ENCODE measurements at regions not wholly inside any gene's neighbourhood (a gene's known extent, or its start where the extent isn't known, plus 50 kb on each side); places are given as distances from the start of the nearest gene placed in this dataset.

DNA sequence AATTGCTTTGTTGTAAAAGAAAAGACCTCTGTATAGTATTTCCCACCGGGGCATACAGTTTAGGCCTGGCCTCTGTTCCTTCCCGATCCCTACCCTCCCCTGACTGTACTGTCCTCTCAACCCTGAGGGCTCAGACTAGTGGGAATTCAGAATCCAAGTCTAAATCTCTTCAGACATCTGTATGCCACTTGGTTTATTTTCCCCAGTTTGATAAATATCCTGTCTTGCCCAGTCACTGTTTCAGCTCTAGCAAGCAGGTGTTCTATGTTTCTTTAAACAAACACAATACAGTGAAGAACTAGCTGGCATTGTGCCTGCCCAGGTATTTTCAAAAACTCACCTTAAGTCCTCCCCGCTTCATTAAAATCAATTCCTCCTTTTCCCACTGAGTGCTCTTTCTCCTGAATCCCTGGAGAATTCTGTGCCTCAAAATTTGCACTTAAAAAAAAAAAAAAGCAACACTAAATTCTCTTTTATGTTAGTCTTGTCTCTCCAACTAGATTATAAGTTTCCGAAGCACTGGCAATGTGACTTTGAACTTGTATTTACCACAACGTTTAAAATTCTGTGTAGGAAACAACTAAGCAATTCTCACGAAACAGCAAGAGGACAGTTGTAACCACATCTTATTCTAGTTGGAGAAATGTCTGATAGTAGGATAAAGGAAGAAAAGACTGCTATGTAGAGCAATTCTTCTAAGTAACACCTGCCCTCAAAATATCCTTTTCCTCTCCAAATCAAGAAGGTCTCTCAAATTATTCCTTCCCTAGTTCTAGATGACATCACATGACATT, 112.0 kb upstream of the CARMIL1 start:
- DNase-seq = no peak

DNA sequence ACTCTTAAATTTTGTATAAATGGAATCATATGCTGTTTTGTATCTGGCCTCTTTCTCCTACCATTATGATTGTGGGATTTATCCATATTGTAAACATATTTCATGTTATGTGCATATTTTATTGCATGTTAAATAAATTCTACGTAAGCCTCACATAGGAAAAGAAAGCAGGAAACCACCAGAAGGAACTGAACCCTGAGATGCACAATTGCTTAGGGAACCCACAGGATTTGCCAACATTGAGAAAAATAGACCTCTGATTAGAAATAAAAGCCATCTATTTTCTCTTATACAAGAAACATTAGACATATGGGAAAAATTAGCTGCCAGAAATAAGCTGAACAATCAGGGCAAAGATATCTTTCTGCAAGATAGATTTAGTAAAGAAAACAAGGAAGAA, 111.2 kb upstream of the CARMIL1 start:
- DNase-seq = no peak

DNA sequence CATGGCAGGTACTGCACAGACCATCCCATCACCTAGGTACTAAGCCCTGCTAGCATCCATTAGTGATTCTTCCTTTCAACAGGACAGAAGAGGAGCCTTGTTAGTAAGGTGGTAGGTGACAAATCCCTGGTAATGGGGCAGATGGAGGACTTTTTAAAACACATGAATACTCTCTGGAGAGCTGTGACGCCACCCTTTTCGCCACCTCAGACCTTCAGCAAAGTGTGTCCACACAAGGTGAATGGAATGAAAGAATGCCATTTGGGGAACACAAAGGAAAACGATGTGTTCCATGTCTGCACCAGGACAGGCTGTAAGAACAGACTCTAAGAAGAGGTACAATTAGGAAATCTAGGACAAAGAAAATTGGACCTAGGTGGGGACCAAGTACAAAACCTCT, 110.5 kb upstream of the CARMIL1 start:
- DNase-seq = no peak

DNA sequence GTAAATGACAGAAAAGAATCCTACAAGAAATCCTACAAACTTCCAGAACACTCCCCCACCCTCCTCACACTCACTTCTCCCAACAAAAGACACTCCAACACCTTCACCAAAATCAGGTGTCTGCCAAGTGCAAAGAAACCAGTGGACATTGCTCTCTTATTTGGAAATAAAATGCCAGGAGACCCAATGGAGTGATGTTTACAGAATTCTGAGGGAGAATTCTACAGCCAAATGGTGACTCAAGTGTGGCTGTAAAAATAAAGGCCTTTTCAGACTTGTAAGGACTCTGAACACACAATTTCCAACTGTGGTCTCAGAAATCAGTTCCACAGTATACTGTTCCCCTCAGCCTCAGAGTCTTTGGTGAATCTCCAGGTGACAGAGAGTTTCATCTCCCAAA, 109.6 kb upstream of the CARMIL1 start:
- DNase-seq = no peak

DNA sequence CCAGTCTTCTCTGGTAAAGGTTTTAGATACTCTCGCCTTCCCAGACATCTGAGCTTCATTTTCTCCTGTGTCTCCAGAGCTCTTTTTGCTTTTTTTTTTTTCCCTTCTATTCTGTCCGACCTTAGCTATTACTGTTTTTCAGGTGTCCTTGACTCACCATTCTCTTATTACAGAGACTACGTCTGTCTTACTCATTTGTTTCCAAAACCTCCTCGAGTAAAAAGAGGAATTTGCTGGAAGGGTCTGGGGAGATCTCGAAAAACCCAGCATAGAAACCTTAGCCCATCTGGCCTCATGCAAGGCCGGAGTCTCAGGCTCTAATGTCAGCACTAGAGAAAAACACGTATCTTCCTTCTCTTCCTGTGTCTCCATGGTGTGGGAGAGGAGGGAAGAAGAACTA, 109.2 kb upstream of the CARMIL1 start:
- DNase-seq = no peak

DNA sequence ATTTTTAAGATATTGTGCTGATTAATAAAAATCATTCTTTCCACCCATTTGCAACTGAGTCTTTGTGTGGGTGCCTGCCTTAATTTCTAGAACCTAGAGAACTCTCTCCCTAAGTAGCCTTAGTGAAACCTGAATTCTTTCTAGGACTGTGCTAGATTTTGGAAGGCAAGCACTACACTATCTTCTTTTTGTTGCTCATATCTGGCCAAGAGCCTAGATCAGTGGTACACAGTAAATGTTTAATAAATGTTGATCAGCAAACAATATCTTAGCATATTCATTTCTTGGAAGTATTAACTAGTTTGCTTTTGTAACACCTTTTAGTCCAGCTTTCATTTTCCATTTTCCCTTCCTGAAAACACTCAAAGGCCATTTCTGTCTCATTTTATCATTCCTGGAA, 108.5 kb upstream of the CARMIL1 start:
- no peak for DNase-seq

DNA sequence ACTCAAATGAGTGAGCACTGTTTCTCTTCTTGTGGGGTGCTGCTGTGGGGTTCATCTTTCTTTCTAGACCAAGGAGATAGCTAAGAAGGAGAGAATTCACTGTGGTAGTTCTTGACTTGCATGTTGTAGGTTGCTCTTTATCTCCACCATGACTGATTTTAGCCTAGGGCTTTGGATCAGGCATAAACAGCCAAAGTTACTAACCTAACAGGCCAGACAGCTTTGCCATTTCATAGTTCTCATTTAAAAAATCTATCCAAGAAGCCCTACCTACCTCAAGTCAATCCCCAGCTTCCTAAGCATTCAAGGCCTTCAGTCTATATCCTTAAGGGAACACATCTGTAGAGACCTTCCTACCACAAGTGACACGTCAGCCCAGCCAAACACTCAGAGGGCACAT, 107.9 kb upstream of the CARMIL1 start:
- DNase-seq = no peak

- DNase-seq = peak; percentile 97
Observed at GRCh38 chr6:25172819-25173218, 106.4 kb upstream of the CARMIL1 start.

- no peak for DNase-seq
Observed at GRCh38 chr6:25173246-25173645, 105.9 kb upstream of the CARMIL1 start.

DNA sequence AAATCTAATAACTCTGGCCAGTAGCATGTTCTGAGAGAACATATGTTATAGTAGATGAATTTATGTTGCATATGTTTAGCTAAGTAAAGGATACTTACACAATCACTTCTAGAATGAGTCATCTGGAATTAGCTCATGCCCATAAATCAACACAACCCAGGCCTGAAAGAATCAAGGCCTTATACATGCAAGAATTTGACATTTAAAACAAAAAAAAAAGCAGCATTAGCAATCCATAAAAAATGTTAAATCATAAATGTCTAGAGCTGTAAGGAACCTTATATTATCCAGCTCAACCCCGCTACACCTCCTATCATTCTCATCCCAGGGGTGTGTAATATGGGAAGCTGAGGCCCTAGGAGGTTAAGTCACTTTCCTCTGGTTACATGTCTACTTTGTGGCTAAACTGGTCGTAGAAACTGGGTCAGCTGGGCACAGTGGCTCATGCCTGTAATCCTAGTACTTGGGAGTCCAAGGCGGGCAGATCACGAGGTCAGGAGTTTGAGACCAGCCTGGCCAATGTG, 105.2 kb upstream of the CARMIL1 start:
- DNase-seq = peak; percentile 94

DNA sequence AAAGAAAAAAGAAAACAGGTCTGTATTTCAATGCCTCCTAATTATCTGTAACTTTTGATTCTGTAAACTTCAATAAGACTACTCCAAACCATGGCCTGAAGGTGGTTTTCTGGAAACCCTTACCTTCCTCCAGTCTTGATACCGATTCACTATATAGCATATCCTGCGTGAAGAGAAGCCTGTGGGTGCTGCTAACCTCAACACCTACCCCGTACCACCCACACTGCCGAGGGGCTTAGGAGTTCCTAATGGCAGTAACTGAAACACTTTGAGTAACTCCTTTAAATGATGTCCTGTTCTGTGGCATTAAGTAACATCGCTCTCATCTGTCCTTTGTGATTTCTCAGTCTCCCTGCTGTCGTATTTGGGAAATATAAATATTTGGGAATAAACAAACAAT, 104.5 kb upstream of the CARMIL1 start:
- no peak for DNase-seq

DNA sequence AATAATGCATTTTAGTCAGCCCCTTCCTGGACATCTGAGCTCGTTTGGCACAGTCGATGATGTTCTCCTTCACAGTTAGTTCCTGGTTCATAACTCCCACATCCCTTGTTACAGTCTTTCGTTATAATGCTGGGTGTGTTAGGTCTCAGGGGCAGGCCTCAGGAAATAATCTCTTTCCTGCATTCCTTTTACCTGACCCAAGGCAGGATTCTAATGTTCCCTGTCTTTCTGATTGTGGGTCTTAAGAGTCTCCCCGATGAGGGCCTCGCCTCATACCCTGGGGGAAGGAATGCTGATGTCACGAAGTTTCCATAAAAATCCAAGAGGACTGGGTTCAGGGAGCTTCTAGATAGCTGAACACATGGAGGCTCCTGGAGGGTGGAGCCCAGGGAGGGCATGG, 104.0 kb upstream of the CARMIL1 start:
- DNase-seq = peak; percentile 99

DNA sequence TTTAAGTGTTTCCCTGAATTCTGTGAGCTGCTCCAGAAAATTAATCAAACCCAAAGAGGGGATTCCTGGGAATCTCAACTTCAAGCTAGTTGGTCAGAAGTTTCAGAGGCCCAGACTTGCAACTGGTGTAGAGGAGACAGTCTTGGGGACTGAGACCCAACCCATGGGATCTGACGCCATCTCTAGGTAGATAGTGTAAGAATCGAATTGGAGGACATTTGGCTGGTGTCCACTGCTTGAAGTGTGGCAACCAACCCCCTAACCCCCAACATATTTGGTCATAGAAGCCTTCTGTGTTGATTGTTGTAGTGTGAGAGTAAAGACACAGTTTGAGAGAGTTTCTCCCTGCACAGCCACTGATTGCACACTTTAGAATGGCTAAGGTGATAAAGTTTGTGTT, 103.5 kb upstream of the CARMIL1 start:
- DNase-seq = no peak

GRCh38 chr6:25176466-25176865, 102.7 kb upstream of the CARMIL1 start:
- no peak for DNase-seq

DNA sequence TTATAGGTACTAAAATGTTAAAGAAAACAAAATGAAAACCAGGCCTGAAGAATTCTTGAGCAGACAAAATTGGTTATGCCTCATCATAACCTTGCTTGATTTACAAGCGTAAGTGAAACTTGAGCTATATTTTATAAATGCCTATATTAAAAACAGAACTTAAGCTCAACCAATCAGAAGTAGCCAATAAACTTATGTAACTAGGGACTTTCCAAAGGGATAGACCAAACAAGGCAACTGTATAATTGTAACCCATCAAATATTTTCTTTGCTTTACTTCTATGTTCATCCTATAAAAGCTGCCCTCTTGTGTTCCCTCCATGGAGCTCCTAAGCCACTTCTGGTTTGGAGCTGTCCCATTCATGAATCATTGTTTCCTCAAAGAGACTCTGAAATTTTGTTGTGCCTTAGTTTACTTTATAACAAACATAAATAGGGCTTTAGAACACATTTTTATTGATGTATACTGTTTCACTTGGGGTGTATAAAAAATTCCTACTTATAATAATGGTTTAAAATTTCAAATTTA, 101.6 kb upstream of the CARMIL1 start:
- no peak for DNase-seq

GRCh38 chr6:25178336-25179035, 100.7 kb upstream of the CARMIL1 start:
- DNase-seq = no peak

DNA sequence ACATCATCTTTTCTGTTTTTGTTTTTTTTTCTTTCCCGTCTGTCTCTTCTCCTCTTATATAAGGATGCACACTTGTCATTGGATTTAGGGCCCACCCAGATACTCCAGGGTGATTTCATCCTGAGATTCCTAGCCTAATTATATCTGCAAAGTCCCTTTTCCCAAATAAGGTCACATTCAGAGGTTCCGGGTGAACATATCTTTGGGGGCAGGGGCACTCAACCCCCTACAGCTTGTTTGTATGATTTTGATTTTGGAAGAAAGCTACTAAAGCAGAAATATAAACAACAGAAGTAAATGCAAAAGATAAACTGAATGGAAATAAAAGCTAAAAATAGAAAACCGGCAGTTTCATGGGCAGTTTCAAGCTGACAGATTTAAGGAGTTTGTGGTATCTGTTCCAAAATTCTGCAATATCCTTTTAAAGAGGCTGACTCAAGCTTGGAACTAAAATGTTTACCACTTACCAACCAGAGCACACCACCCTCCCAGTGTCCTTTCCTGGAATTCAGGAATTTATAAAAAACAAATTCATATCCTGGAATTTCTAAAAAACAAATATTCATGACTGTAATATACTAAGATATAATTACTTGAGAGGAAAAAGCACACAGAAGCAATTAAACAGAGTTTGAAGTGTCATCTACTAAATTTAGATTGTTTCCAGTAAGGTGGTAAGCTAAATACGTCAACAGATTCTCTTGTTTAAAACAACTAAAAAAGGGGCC, 100.0 kb upstream of the CARMIL1 start:
- DNase-seq = no peak

DNA sequence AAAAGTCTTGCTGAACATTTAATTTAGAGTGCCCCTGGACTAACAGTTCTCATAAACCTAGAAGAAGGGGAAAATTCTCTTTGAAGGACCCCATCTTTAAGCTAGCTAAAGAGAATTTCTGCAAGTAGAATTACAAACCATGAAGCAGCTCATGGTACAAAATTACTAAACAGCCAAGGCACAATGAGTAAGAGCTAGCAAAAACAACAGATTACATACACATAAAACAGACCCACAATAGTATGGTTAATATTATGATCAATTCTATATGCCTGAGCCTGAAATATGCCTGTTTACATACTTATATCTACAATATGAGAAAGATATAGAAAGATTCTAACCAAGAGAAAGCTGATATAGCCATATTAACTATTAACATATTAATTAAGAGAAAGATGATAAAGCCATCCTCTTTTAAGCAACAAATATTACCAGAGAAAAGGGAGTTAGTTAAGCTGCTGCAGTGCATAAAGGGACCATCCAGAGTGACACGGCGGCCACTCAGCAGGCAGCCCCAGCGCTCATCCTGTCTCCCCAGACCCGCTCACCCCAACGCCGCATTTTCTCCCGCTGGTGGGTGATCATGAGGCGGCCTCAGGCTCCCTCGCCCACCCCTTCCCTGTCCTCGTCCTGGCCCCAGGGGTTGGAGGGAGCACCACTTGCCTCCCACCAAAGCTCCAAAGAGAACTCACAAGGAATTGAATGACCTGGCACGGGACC, 98.4 kb upstream of the CARMIL1 start:
- no peak for DNase-seq

DNA sequence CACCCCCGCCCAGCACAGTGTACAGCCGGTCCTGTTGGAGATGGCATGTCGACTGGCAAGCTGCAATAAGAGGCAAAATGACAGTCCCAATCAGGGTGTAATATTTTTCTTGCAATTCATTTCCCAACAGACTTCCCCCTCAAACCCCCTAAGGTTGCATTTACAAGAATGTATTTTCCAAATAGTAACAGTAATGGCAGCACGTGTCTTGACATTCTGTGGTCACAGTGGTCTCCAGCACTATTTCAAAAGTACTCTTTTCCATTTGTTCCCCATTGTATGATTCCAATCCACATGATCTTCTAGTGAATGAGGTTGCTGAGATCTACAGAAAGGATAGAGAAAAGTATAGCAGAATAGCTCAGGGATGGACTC, 97.8 kb upstream of the CARMIL1 start:
- DNase-seq = no peak

- peak; percentile 33 for DNase-seq
Observed at GRCh38 chr6:25181923-25182322, 97.3 kb upstream of the CARMIL1 start.

GRCh38 chr6:25186919-25187318, 92.3 kb upstream of the CARMIL1 start:
- no peak for DNase-seq

DNA sequence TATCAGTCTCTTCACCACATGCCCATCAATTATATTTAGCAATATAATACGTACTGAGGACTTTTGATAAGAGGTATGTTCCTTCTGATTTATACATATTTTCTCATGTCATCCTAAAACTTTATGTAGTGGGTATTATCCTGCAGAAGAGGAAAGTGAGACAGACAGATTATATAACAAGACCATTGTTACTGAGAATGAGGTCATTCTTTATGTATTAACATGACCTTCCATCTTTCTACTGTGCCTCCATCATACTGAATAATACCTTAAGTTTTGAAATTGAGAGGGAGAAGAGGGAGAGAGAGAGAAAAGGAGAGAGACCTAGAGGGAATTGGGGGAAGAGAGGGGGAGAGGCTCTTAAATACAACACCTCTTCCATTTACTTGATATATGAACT, 90.9 kb upstream of the CARMIL1 start:
- no peak for DNase-seq

Data from NCI-H226 (cell line).